A549 (cell line): ENCODE measurements at regions not wholly inside any gene's neighbourhood (a gene's known extent, or its start where the extent isn't known, plus 50 kb on each side); places are given as distances from the start of the nearest gene placed in this dataset.

Source experiments
- ATAC-seq, 2 experiments: fragments of 200-7000 bp in 1 of 2; fragments of >200 bp in 1 of 2; cut with Nextera tagmentation in 1 of 2; cut with Tn5 transposase in 1 of 2; 3 replicates each; pipeline versions ENCODE4 v1.8.0 to v1.9.1; 2018 to 2020; ENCODE audit warnings: mild to moderate bottlenecking in 1 of 2, moderate library complexity in 1 of 2
- CTCF ChIA-PET: fragments of 300-600 bp; sonication (Branson Sonifier 250); formaldehyde crosslinking; extraction: SDS; loops from one replicate; lab custom pipeline; 2021; ENCODE audit warnings: antibody characterized with exemption, inconsistent platforms; lab: Yijun Ruan, JAX
- POLR2A ChIA-PET: fragments of 350-600 bp; formaldehyde crosslinking; extraction: SDS; loops from one replicate; lab custom pipeline; 2021; ENCODE audit warnings: antibody characterized with exemption, inconsistent platforms; lab: Yijun Ruan, JAX
- DNase-seq, 2 experiments: peaks; one replicate each; pipeline versions ENCODE4 v3.0.0 to v3.0.0-alpha.2; 2011 to 2016; ENCODE audit warnings: low read depth in 1 of 2, low spot score in 1 of 2
- FAIRE-seq: peaks from 2 replicates; lab custom pipeline; 2011; peaks lifted over from hg19 to GRCh38; lab: Jason Lieb, UNC
- H3K27ac ChIP-seq, 2 experiments: fragments of >200 bp; sonication (Bioruptor Twin); formaldehyde crosslinking; 3 replicates each; pipeline ENCODE4 v1.5.1; 2016 to 2017
- H3K4me1 ChIP-seq: fragments of >200 bp; sonication (Bioruptor Twin); formaldehyde crosslinking; 3 replicates; pipeline ENCODE4 v1.6.1; 2016
- H3K4me2 ChIP-seq: fragments of >200 bp; sonication (Bioruptor Twin); formaldehyde crosslinking; 3 replicates; pipeline ENCODE4 v1.6.1; 2016
- H3K4me3 ChIP-seq: fragments of >200 bp; sonication (Bioruptor Twin); formaldehyde crosslinking; 3 replicates; pipeline ENCODE4 v1.5.1; 2016
- H3K9me3 ChIP-seq: fragments of >200 bp; sonication (Bioruptor Twin); formaldehyde crosslinking; 3 replicates; pipeline ENCODE4 v1.6.1; 2016
- BHLHE40 ChIP-seq: IDR thresholded peaks from 2 replicates; pipeline ENCODE4 v1.6.1; 2012; ENCODE audit warnings: low read depth, low read length, inconsistent platforms
- CBX2 ChIP-seq: fragments of 200-600 bp; sonication (generic); IDR thresholded peaks from 2 replicates; pipeline ENCODE4 v1.6.1; 2016; ENCODE audit warnings: low read depth, mild to moderate bottlenecking, borderline replicate concordance
- CBX8 ChIP-seq: fragments of 200-600 bp; sonication (generic); IDR thresholded peaks from 2 replicates; pipeline ENCODE4 v1.6.1; 2016
- CEBPB ChIP-seq, 2 experiments: fragments of >200 bp in 1 of 2; sonication (Bioruptor Twin) in 1 of 2; formaldehyde crosslinking in 1 of 2; IDR thresholded peaks; 2 replicates each; pipeline ENCODE4 v1.6.1; 2012 to 2016
- CHD2 ChIP-seq: fragments of 150-350 bp; IDR thresholded peaks from 2 replicates; pipeline ENCODE4 v1.6.1; 2014; ENCODE audit warnings: low read length; ENCODE audit not compliant: partially characterized antibody
- EHF ChIP-seq: fragments of 250-450 bp; sonication (Bioruptor Pico); IDR thresholded peaks from 2 replicates; pipeline ENCODE4 v1.5.0; 2020; ENCODE audit warnings: mild to moderate bottlenecking
- EP300 ChIP-seq, 2 experiments: fragments of >200 bp; sonication (Bioruptor Twin); formaldehyde crosslinking; IDR thresholded peaks; 2 replicates in 1 of 2; 3 replicates in 1 of 2; pipeline ENCODE4 v1.6.1; 2016 to 2017
- GATA3 ChIP-seq: IDR thresholded peaks from 2 replicates; pipeline ENCODE4 v1.6.1; 2012; ENCODE audit warnings: borderline replicate concordance
- HEYL ChIP-seq: fragments of 250-450 bp; sonication (Bioruptor Pico); IDR thresholded peaks from 2 replicates; pipeline ENCODE4 v1.8.0; 2021; ENCODE audit warnings: mild to moderate bottlenecking, moderate library complexity
- JUN ChIP-seq, 2 experiments: fragments of >200 bp; sonication (Bioruptor Twin); formaldehyde crosslinking; IDR thresholded peaks; 2 replicates in 1 of 2; 3 replicates in 1 of 2; pipeline ENCODE4 v1.6.1; 2016 to 2017
- KDM1A ChIP-seq: fragments of 200-600 bp; sonication (generic); IDR thresholded peaks from 2 replicates; pipeline ENCODE4 v1.6.1; 2016; ENCODE audit warnings: low read depth, mild to moderate bottlenecking
- KDM5A ChIP-seq: fragments of 200-600 bp; sonication (generic); IDR thresholded peaks from 2 replicates; pipeline ENCODE4 v1.6.1; 2016; ENCODE audit warnings: antibody characterized with exemption, mild to moderate bottlenecking
- MAFK ChIP-seq: fragments of 450-650 bp; IDR thresholded peaks from 2 replicates; pipeline ENCODE4 v1.6.1; 2014; ENCODE audit not compliant: partially characterized antibody
- MAZ ChIP-seq: fragments of 150-350 bp; IDR thresholded peaks from 2 replicates; pipeline ENCODE4 v1.6.1; 2014; ENCODE audit warnings: antibody characterized with exemption, low read depth, low read length, borderline replicate concordance
- PHF8 ChIP-seq: fragments of 200-600 bp; sonication (generic); IDR thresholded peaks from 2 replicates; pipeline ENCODE4 v1.6.1; 2016; ENCODE audit warnings: low read depth, mild to moderate bottlenecking, antibody characterized with exemption, moderate library complexity, borderline replicate concordance
- POLR2AphosphoS2 ChIP-seq: conservative IDR thresholded peaks from 2 replicates; pipeline ENCODE4 v1.6.1; 2012; ENCODE audit warnings: low read length, improper control_type of control experiment, inconsistent platforms
- RCOR1 ChIP-seq: fragments of 150-350 bp; IDR thresholded peaks from 2 replicates; pipeline ENCODE4 v1.6.1; 2014; ENCODE audit warnings: antibody characterized with exemption, low read length, low read depth
- SMC3 ChIP-seq: fragments of >200 bp; sonication (Bioruptor Twin); formaldehyde crosslinking; IDR thresholded peaks from 3 replicates; pipeline ENCODE4 v1.6.1; 2018; ENCODE audit warnings: inconsistent platforms
- SREBF2 ChIP-seq: fragments of 450-650 bp; IDR thresholded peaks from 2 replicates; pipeline ENCODE4 v1.6.1; 2014; ENCODE audit warnings: mild to moderate bottlenecking, moderate library complexity
- TP53 ChIP-seq: fragments of 250-450 bp; sonication (Bioruptor Pico); IDR thresholded peaks from 2 replicates; pipeline ENCODE4 v1.5.0; 2021; ENCODE audit warnings: mild to moderate bottlenecking, moderate library complexity
- ZNF302 ChIP-seq: fragments of 250-450 bp; sonication (Bioruptor Pico); IDR thresholded peaks from 2 replicates; pipeline ENCODE4 v1.9.0; 2021; ENCODE audit warnings: inconsistent platforms, mild to moderate bottlenecking, moderate library complexity
- ZSCAN20 ChIP-seq: fragments of 250-450 bp; sonication (Bioruptor Pico); IDR thresholded peaks from 2 replicates; pipeline ENCODE4 v1.8.0; 2022; ENCODE audit warnings: mild to moderate bottlenecking, moderate library complexity
- WGBS: methylation state at CpG from one replicate; pipeline ENCODE4 v1.1.6; 2017; ENCODE audit errors: missing lambda C conversion rate; 5-methylcytosine and 5-hydroxymethylcytosine counted together
- TF ChIP-seq, protein P1 (sequence below): fragments of 450-650 bp; IDR thresholded peaks from 2 replicates; pipeline ENCODE4 v1.6.1; 2014; ENCODE audit warnings: antibody characterized with exemption
- TF ChIP-seq, protein P2 (sequence below): fragments of >200 bp; sonication (Bioruptor Twin); formaldehyde crosslinking; IDR thresholded peaks from 3 replicates; pipeline ENCODE4 v1.6.1; 2016
- TF ChIP-seq, protein P3 (sequence below): fragments of 250-450 bp; sonication (Bioruptor Pico); IDR thresholded peaks from 2 replicates; pipeline ENCODE4 v1.5.0; 2020; ENCODE audit warnings: low read depth, mild to moderate bottlenecking, moderate library complexity
- TF ChIP-seq, protein P4 (sequence below): fragments of 250-450 bp; sonication (Bioruptor Pico); IDR thresholded peaks from 2 replicates; pipeline ENCODE4 v1.5.0; 2021; ENCODE audit warnings: mild to moderate bottlenecking, moderate library complexity, borderline replicate concordance
- TF ChIP-seq, protein P5 (sequence below): fragments of >200 bp; sonication (Bioruptor Twin); formaldehyde crosslinking; IDR thresholded peaks from 2 replicates; pipeline ENCODE4 v1.6.1; 2016
- TF ChIP-seq, protein P6 (sequence below): fragments of 150-350 bp; IDR thresholded peaks from 2 replicates; pipeline ENCODE4 v1.6.1; 2014; ENCODE audit warnings: low read depth, mild to moderate bottlenecking, low read length
- TF ChIP-seq, protein P7 (sequence below): fragments of >200 bp; sonication (Bioruptor Twin); formaldehyde crosslinking; IDR thresholded peaks from 3 replicates; pipeline ENCODE4 v1.5.1; 2016
- TF ChIP-seq, protein P8 (sequence below): IDR thresholded peaks from 2 replicates; pipeline ENCODE4 v1.6.1; 2012

DNA sequence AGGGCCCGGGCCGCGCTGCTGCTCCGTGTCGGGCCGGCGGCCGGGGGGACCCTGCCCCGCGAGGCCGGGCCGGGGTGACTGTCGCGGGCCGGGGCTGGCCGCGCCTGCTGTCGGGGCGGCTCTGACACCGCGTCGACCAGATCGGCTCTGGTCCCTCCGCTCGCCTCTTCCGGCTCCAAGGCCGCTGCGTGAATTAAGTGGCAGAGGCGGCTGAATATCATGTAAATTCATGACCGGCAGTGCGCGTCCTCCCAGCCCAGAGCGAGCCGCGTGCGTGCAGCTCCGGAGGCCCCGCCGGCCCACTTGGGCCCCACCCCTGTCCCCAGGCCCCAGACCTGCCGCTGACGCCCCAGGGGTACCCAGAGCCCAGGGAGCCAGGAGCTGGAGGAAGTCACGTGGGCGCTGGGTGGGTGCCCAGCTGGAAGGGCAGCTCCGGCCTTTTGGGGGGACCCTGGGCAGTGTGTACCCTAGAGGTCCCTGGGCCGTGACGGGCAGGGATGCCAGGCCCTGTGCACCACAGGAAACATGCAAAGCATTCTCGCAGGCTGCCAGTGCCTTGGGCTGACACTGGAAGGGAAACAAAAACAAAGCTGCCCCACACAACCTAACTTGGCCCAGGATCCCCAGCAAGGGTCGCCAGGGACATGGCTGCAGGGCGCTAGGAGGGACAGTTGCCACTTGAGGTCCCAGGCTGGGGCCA, 584.0 kb upstream of the MKI67 start:
- ChIA-PET CTCF (no interaction called here), POLR2A (no interaction called here)
- Histone ChIP-seq H3K27ac (no peak overlapping the region), H3K4me1 (no peaks in the 10 kb centered on the region), H3K9me3 (no peaks in the 10 kb centered on the region), H3K4me3 (no peak overlapping the region), H3K4me2 (no peak overlapping the region)
- DNase-seq (no peak), FAIRE-seq (no peak), ATAC-seq (no peak)
- 69% methylated on average over 22 of the region's 49 CpGs for WGBS
- no peak for TF ChIP-seq ZSCAN20
- no peak for TF ChIP-seq CBX2
- TF ChIP-seq ZNF302 (CRISPR knock-in tag) = no peak
- no peak for TF ChIP-seq SREBF2
- no peak for TF ChIP-seq EP300 (IDR thresholded peaks at IDR 0.05)
- TF ChIP-seq, protein P1, sequence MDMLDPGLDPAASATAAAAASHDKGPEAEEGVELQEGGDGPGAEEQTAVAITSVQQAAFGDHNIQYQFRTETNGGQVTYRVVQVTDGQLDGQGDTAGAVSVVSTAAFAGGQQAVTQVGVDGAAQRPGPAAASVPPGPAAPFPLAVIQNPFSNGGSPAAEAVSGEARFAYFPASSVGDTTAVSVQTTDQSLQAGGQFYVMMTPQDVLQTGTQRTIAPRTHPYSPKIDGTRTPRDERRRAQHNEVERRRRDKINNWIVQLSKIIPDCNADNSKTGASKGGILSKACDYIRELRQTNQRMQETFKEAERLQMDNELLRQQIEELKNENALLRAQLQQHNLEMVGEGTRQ = no peak
- TF ChIP-seq CEBPB (IDR thresholded peaks at IDR 0.05) = no peak
- TF ChIP-seq EHF (CRISPR knock-in tag) = no peak
- TF ChIP-seq KDM1A = no peak
- TF ChIP-seq CBX8 = no peak
- TF ChIP-seq, protein P2, sequence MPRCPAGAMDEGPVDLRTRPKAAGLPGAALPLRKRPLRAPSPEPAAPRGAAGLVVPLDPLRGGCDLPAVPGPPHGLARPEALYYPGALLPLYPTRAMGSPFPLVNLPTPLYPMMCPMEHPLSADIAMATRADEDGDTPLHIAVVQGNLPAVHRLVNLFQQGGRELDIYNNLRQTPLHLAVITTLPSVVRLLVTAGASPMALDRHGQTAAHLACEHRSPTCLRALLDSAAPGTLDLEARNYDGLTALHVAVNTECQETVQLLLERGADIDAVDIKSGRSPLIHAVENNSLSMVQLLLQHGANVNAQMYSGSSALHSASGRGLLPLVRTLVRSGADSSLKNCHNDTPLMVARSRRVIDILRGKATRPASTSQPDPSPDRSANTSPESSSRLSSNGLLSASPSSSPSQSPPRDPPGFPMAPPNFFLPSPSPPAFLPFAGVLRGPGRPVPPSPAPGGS = no peak
- TF ChIP-seq PHF8 = no peak
- TF ChIP-seq HEYL (CRISPR knock-in tag) = no peak
- no peak for TF ChIP-seq MAZ
- TF ChIP-seq, protein P3, sequence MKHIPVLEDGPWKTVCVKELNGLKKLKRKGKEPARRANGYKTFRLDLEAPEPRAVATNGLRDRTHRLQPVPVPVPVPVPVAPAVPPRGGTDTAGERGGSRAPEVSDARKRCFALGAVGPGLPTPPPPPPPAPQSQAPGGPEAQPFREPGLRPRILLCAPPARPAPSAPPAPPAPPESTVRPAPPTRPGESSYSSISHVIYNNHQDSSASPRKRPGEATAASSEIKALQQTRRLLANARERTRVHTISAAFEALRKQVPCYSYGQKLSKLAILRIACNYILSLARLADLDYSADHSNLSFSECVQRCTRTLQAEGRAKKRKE = no peak
- TF ChIP-seq RCOR1 = no peak
- no peak for TF ChIP-seq MAFK
- TF ChIP-seq JUN (IDR thresholded peaks at IDR 0.05) = no peak

DNA sequence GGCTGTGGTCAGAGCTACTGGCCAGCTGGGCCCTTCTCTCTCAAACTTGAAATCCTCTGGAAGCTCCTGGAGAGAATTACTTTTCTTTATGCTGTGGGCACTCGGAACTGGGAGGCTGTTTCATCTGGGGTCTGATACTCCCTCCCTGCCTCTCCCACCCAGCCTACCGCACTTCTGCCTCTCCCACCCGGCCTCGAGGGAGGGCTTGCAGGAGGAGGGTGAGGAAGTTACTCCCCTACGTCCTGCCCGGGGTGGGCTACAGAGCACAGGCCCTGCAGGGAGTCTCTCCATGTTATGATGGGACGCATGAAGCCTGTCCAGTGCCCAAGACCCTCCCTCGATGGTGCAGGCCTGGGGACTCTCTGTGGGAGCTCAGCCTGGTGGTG, 584.6 kb upstream of the MKI67 start:
- CTCF ChIA-PET = no interaction called here
- no peak for TF ChIP-seq GATA3
- TF ChIP-seq, protein P4, sequence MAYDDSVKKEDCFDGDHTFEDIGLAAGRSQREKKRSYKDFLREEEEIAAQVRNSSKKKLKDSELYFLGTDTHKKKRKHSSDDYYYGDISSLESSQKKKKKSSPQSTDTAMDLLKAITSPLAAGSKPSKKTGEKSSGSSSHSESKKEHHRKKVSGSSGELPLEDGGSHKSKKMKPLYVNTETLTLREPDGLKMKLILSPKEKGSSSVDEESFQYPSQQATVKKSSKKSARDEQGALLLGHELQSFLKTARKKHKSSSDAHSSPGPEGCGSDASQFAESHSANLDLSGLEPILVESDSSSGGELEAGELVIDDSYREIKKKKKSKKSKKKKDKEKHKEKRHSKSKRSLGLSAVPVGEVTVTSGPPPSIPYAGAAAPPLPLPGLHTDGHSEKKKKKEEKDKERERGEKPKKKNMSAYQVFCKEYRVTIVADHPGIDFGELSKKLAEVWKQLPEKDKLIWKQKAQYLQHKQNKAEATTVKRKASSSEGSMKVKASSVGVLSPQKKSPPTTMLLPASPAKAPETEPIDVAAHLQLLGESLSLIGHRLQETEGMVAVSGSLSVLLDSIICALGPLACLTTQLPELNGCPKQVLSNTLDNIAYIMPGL = no peak
- TF ChIP-seq, protein P5, sequence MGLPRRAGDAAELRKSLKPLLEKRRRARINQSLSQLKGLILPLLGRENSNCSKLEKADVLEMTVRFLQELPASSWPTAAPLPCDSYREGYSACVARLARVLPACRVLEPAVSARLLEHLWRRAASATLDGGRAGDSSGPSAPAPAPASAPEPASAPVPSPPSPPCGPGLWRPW = no peak
- no peak for TF ChIP-seq CHD2
- no peak for TF ChIP-seq POLR2AphosphoS2
- no peak for TF ChIP-seq SMC3
- no peak for TF ChIP-seq ZSCAN20
- TF ChIP-seq KDM5A = no peak
- no peak for TF ChIP-seq ZNF302 (CRISPR knock-in tag)
- TF ChIP-seq, protein P6, sequence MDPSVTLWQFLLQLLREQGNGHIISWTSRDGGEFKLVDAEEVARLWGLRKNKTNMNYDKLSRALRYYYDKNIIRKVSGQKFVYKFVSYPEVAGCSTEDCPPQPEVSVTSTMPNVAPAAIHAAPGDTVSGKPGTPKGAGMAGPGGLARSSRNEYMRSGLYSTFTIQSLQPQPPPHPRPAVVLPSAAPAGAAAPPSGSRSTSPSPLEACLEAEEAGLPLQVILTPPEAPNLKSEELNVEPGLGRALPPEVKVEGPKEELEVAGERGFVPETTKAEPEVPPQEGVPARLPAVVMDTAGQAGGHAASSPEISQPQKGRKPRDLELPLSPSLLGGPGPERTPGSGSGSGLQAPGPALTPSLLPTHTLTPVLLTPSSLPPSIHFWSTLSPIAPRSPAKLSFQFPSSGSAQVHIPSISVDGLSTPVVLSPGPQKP = no peak
- no peak for TF ChIP-seq BHLHE40
- TF ChIP-seq, protein P7, sequence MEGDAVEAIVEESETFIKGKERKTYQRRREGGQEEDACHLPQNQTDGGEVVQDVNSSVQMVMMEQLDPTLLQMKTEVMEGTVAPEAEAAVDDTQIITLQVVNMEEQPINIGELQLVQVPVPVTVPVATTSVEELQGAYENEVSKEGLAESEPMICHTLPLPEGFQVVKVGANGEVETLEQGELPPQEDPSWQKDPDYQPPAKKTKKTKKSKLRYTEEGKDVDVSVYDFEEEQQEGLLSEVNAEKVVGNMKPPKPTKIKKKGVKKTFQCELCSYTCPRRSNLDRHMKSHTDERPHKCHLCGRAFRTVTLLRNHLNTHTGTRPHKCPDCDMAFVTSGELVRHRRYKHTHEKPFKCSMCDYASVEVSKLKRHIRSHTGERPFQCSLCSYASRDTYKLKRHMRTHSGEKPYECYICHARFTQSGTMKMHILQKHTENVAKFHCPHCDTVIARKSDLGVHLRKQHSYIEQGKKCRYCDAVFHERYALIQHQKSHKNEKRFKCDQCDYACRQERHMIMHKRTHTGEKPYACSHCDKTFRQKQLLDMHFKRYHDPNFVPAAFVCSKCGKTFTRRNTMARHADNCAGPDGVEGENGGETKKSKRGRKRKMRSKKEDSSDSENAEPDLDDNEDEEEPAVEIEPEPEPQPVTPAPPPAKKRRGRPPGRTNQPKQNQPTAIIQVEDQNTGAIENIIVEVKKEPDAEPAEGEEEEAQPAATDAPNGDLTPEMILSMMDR = no peak
- TF ChIP-seq, protein P8, sequence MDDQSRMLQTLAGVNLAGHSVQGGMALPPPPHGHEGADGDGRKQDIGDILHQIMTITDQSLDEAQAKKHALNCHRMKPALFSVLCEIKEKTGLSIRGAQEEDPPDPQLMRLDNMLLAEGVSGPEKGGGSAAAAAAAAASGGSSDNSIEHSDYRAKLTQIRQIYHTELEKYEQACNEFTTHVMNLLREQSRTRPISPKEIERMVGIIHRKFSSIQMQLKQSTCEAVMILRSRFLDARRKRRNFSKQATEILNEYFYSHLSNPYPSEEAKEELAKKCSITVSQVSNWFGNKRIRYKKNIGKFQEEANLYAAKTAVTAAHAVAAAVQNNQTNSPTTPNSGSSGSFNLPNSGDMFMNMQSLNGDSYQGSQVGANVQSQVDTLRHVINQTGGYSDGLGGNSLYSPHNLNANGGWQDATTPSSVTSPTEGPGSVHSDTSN = no peak
- no peak for TF ChIP-seq TP53 (CRISPR knock-in tag)

More for the DNA sequence above, 584.6 kb upstream of the MKI67 start:
- DNase-seq = no peak
- 4% methylated on average over 7 of the region's 8 CpGs for WGBS
- no peak overlapping the region for H3K4me3 ChIP-seq
- POLR2A ChIA-PET = no interaction called here
- no peaks in the 10 kb centered on the region for H3K9me3 ChIP-seq
- no peak for FAIRE-seq
- no peaks in the 10 kb centered on the region for H3K4me1 ChIP-seq
- H3K27ac ChIP-seq = no peak overlapping the region
- H3K4me2 ChIP-seq = no peak overlapping the region
- ATAC-seq = no peak; a peak in 1 of 6 replicates
